ENCODE measurements at regions not wholly inside any gene's neighbourhood (a gene's known extent, or its start where the extent isn't known, plus 50 kb on each side); places are given as distances from the start of the nearest gene placed in this dataset.

- H2BK12ac ChIP-seq (ENCODE audit: low read depth, low read length), result no peak overlapping the region
- H3K14ac ChIP-seq (ENCODE audit: insufficient read length), result no peak overlapping the region
- H2BK5ac ChIP-seq (ENCODE audit: low read depth, low read length), result no peak overlapping the region
- no peak overlapping the region for H3K9ac ChIP-seq (replicated peaks in 1 of 4; ENCODE audit: extremely low read depth in 1 of 4, low read depth in 3 of 4, low read length in 3 of 4)
- ChIA-PET POLR2A (ENCODE audit: partially characterized antibody) (no interaction called here), CTCF (ENCODE audit: partially characterized antibody) (no interaction called here)
- FAIRE-seq (no peak), DNase-seq (ENCODE audit: low read depth in 1 of 2, low spot score in 2 of 2) (no peak)
- no peaks in the 10 kb centered on the region for H3K79me1 ChIP-seq (ENCODE audit: low read depth, low read length)
- H2BK120ac ChIP-seq (replicated peaks; ENCODE audit: low read depth, low read length), result no peak overlapping the region
- no peak overlapping the region for H4K8ac ChIP-seq (ENCODE audit: extremely low read depth, insufficient read depth, low read length)
- no peak overlapping the region for H3K4me3 ChIP-seq (ENCODE audit: extremely low read depth in 1 of 4, insufficient read depth in 2 of 4, low read depth in 3 of 4, low read length in 4 of 4)
- no peak overlapping the region for H2AFZ ChIP-seq (ENCODE audit: low read length)
- H4K20me1 ChIP-seq (replicated peaks in 1 of 2; ENCODE audit: control insufficient read depth in 1 of 2, insufficient read depth in 2 of 2, low read length in 2 of 2), result no peaks in the 10 kb centered on the region
- no peaks in the 10 kb centered on the region for H3K36me3 ChIP-seq (ENCODE audit: control insufficient read depth in 2 of 4, insufficient read depth in 4 of 4, low read length in 3 of 4)
- peaks cover 0 to 7% of the 10 kb centered on the region in 2 experiments; a peak in 1 of 4 replicates for H3K9me3 ChIP-seq (ENCODE audit: insufficient read depth in 2 of 2, low read depth in 1 of 2, low read length in 1 of 2)
- no peak overlapping the region for H2BK15ac ChIP-seq (ENCODE audit: low read length)
- no peak overlapping the region for H2AK5ac ChIP-seq (ENCODE audit: low read depth, low read length)
- no peak overlapping the region for H2BK20ac ChIP-seq (ENCODE audit: low read length)
- no peak overlapping the region for H3K56ac ChIP-seq (replicated peaks; ENCODE audit: insufficient read length, low read depth, low read length)
- no peaks in the 10 kb centered on the region for H3K27me3 ChIP-seq (replicated peaks in 1 of 4; ENCODE audit: control insufficient read depth in 3 of 4, extremely low read depth in 1 of 4, insufficient read depth in 3 of 4, low read length in 3 of 4)
- no peak overlapping the region for H3K27ac ChIP-seq (ENCODE audit: low read depth, low read length)
- no peak overlapping the region for H3K23ac ChIP-seq (ENCODE audit: insufficient read length)
- no peaks in the 10 kb centered on the region for H3K4me1 ChIP-seq (replicated peaks in 1 of 4; ENCODE audit: control insufficient read depth in 3 of 4, insufficient read depth in 4 of 4, low read length in 3 of 4)
- no peak overlapping the region for H4K91ac ChIP-seq (replicated peaks; ENCODE audit: insufficient read length, low read length)
- H4K5ac ChIP-seq (ENCODE audit: insufficient read length, low read depth, low read length), result no peak overlapping the region
- no peak overlapping the region for H3K18ac ChIP-seq (ENCODE audit: extremely low read depth, low read length)
- no peak overlapping the region for H3K4ac ChIP-seq (replicated peaks; ENCODE audit: insufficient read length, low read depth, low read length)
- no peak for TF ChIP-seq FOSL1 (IDR thresholded peaks at IDR 0.05; ENCODE audit: insufficient read depth, low read depth, low read length)
- no peak for TF ChIP-seq RAD21 (IDR thresholded peaks at IDR 0.05 in 1 of 2, conservative IDR thresholded peaks at IDR 0.05 in 1 of 2; ENCODE audit: low read depth in 2 of 2, low read length in 2 of 2)
- TF ChIP-seq EGR1 (IDR thresholded peaks at IDR 0.05; ENCODE audit: borderline replicate concordance, low read depth, low read length), result no peak
- no peaks in the 10 kb centered on the region for H3K23me2 ChIP-seq (ENCODE audit: low read depth, low read length)
- no peaks in the 10 kb centered on the region for H3K79me2 ChIP-seq (ENCODE audit: control insufficient read depth in 1 of 2, insufficient read depth in 2 of 2, low read length in 2 of 2)
- no peak overlapping the region for H3K4me2 ChIP-seq (ENCODE audit: insufficient read depth in 1 of 2, low read depth in 2 of 2, low read length in 2 of 2)
These were observed 120.6 kb downstream of the TMEM167A start for GRCh38 chr5:82956600-82956999.

All from H1 (cell line).